Thymus (tissue), 11 donors: ENCODE measurements at regions not wholly inside any gene's neighbourhood (a gene's known extent, or its start where the extent isn't known, plus 50 kb on each side); places are given as distances from the start of the nearest gene placed in this dataset.
"Not testable (repeated sequence)": the region's sequence is repeated elsewhere in the genome, so short reads cannot be mapped to it uniquely, and the experiment has no call there.

Experiments
- DNase-seq, 9 donors: peaks; one replicate each; pipeline ENCODE4 v3.0.0-alpha.2; 2013; ENCODE audit warnings: low spot score in 9 of 9, low read depth in 6 of 9, missing footprints in 1 of 9
- H3K27ac ChIP-seq, 2 donors: one replicate each; pipeline ENCODE4 v1.5.1; 2013; ENCODE audit warnings: control low read depth in 1 of 2, low read depth in 1 of 2, low read length in 1 of 2, mild to moderate bottlenecking in 1 of 2, moderate library complexity in 1 of 2
- H3K27me3 ChIP-seq, 2 donors: one replicate each; pipeline ENCODE4 v1.5.1; 2013; ENCODE audit warnings: low read length in 1 of 2; ENCODE audit not compliant: control insufficient read depth in 2 of 2, insufficient read depth in 1 of 2
- H3K36me3 ChIP-seq, 2 donors: one replicate each; pipeline ENCODE4 v1.5.1; 2013; ENCODE audit warnings: low read length in 1 of 2, mild to moderate bottlenecking in 1 of 2, moderate library complexity in 1 of 2; ENCODE audit not compliant: control insufficient read depth in 2 of 2, insufficient read depth in 2 of 2
- H3K4me1 ChIP-seq, 2 donors: one replicate each; pipeline ENCODE4 v1.5.1; 2013; ENCODE audit warnings: low read length in 2 of 2; ENCODE audit not compliant: control insufficient read depth in 2 of 2, insufficient read depth in 2 of 2
- H3K4me3 ChIP-seq, 2 donors: one replicate each; pipeline ENCODE4 v1.5.1; 2013; ENCODE audit warnings: low read length in 2 of 2, control low read depth in 1 of 2, mild to moderate bottlenecking in 1 of 2
- H3K9me3 ChIP-seq, 2 donors: one replicate each; pipeline ENCODE4 v1.5.1; 2013; ENCODE audit warnings: low read length in 1 of 2, mild to moderate bottlenecking in 1 of 2; ENCODE audit not compliant: control insufficient read depth in 2 of 2, insufficient read depth in 1 of 2
- WGBS: extraction: QIAGEN DNeasy Blood & Tissue Kit; methylation state at CpG from one replicate; pipeline ENCODE4 v1.1.7; 2013; 5-methylcytosine and 5-hydroxymethylcytosine counted together
- donor health status: healthy.

DNA sequence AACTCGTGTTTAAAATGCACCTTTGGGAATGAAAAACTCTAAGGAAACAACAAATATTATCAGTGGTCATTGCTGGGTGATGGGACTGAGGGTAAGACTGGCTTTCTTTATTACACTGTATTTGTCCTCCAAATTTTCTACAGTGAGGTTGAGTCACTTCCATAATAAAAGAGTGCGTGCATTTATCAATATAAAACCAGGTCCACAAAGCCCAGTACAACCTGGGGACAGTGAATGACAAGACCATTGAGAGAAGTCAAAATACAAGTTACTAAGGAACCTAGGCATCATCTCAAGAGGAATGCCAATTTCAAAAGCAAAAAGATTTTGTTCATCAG lies 76.4 kb downstream of the MAGED4 start:
- no peaks in the 10 kb centered on the region for H3K9me3 ChIP-seq
- H3K4me1 ChIP-seq = peaks cover 0 to 11% of the 10 kb centered on the region in 2 donors
- H3K36me3 ChIP-seq = no peaks in the 10 kb centered on the region
- no peaks in the 10 kb centered on the region for H3K27me3 ChIP-seq
- peak overlapping the region in 1 of 2 donors; percentile 60 for H3K4me3 ChIP-seq
- 27% methylated on average over 2 of the region's 2 CpGs for WGBS
- peak overlapping the region in 1 of 2 donors; percentile 86 for H3K27ac ChIP-seq
- DNase-seq = no peak

DNA sequence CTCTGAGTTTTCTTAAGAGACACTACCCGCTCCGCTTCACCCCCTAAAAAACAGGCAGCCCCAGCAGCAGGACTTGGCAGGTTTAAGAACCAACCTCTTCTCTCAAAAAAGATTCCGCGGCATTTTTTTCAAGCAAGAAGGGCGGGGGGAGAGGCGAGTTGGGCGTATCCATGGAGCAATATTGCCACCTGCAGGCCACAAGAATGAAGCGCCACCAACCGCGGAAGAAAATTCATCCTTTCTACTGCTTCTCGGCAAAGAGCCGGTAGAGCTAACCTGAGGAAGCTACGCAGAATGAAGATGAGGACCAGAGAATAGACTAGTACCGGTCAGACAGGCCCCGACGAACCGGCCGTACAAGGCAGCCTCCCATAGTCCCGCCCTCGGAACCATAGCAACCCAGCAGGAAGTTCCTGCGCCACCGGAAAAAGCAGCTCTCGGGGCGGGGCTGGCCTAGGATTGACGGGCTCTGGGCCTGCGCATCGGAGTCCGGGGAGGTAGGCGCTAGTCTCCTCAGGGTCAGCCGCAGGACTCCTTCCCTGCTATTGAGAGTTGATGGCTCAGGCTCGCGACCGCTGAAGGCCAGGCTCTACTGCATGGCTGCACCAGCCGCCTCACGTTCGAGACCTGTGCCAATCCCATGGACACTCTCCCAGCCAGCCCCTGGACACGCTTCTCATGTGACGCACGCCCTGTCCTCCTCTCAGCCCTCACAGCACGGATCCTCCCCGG lies 76.9 kb downstream of the MAGED4 start:
- under 1% methylated on average over 41 of the region's 41 CpGs for WGBS
- H3K27ac ChIP-seq = peak overlapping the region; percentile 86 to 93
- no peaks in the 10 kb centered on the region for H3K27me3 ChIP-seq
- H3K4me1 ChIP-seq = peaks cover 0 to 11% of the 10 kb centered on the region in 2 donors
- peak; percentile 50 to 95 (median 81) for DNase-seq
- no peaks in the 10 kb centered on the region for H3K36me3 ChIP-seq
- H3K9me3 ChIP-seq = no peaks in the 10 kb centered on the region
- H3K4me3 ChIP-seq = peak overlapping the region; percentile 60 to 63

DNA sequence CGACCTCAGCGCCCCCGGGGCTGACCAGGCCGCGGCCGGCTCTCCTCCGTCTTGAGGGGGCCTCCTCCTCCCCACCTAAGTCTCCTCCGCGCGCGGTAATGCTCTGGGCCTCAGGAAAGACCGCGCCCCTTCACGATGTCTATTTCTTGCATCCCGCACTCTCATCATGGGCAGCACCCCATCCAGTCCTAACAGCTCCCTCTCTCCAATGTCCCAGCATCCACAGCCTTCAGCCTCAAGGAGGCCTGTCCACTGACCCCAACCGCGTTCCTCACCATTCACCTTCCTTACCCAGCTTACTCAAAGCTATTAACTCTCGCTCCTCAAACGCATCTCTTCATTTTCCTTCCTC lies 77.5 kb downstream of the MAGED4 start:
- WGBS = 10% methylated on average over 19 of the region's 19 CpGs
- Histone ChIP-seq H3K4me1 (peaks cover 0 to 11% of the 10 kb centered on the region in 2 donors), H3K36me3 (no peaks in the 10 kb centered on the region), H3K9me3 (no peaks in the 10 kb centered on the region), H3K27ac (peak overlapping the region; percentile 83 to 86), H3K27me3 (no peaks in the 10 kb centered on the region), H3K4me3 (peak overlapping the region; percentile 60 to 63)
- peak in 2 of 9 donors; percentile 0 to 6 for DNase-seq

DNA sequence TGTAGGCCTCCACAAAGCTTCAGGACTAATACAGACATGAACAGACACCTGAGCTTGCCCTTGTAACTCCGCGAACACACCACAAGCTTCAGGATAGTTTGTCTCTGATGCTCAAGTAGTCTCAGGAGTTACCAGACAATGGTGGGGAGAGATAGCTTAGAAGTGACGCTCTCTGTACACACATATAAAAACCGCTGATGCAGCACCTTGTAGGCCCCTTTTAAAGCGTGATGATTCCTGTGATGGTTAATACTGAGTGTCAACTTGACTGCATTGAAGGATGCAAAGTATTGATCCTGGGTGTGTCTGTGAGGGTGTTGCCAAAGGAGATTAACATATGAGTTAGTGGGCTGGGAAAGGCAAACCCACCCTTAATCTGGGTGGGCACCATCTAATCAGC lies 78.7 kb downstream of the MAGED4 start:
- DNase-seq = no peak
- no peaks in the 10 kb centered on the region for H3K36me3 ChIP-seq
- H3K9me3 ChIP-seq = no peaks in the 10 kb centered on the region
- H3K4me1 ChIP-seq = peaks cover 0 to 11% of the 10 kb centered on the region in 2 donors
- H3K4me3 ChIP-seq = no peak overlapping the region
- no peaks in the 10 kb centered on the region for H3K27me3 ChIP-seq
- 98% methylated on average over 5 of the region's 5 CpGs for WGBS
- H3K27ac ChIP-seq = no peak overlapping the region

DNA sequence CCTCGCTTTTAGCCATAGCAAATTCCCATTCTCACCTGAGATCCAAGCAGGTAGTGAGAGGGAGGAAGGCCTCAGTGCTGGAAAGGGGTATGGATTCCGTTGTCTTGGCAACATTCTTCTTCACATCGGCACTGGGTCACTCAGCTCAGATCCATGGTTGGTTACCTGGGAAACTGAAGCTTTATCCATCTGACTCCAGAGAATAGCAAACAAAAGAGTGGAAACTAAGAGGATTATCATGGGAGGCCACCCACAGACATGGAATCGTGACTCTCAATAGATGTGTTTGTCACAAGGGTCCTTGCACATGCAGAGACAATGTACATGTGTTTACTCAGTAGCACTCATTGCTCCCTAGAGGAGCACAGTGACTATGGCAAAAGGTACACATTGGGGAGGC lies 81.0 kb downstream of the MAGED4 start:
- no peak overlapping the region for H3K4me3 ChIP-seq

DNA sequence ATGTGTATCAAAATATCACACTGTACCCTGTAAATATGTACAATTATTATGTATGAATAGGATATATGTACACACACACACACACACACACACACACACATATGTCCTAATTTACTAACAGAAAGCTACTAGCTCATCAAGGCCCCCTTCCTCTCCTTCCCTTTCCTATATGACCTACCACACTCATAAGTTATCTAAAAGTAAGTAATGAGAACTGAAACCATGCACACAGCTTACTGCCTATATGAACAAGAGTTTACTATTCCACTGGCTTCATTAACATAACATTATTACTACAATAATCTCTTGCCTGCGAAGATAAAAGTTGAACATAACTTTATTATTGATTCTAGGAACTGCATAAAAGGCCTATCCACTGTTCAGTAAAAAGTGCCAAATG lies 83.8 kb downstream of the MAGED4 start:
- 98% methylated on average over 1 of the region's 1 CpG for WGBS
- not testable (repeated sequence) for H3K27ac ChIP-seq, H3K4me3 ChIP-seq, DNase-seq, H3K9me3 ChIP-seq, H3K4me1 ChIP-seq, H3K27me3 ChIP-seq, H3K36me3 ChIP-seq

More for the DNA sequence above, 81.0 kb downstream of the MAGED4 start:
- Histone ChIP-seq H3K27me3 (no peaks in the 10 kb centered on the region), H3K9me3 (no peaks in the 10 kb centered on the region), H3K4me1 (peaks cover 0 to 11% of the 10 kb centered on the region in 2 donors), H3K27ac (no peak overlapping the region), H3K36me3 (no peaks in the 10 kb centered on the region)
- WGBS = 91% methylated on average over 4 of the region's 4 CpGs
- no peak for DNase-seq

DNA sequence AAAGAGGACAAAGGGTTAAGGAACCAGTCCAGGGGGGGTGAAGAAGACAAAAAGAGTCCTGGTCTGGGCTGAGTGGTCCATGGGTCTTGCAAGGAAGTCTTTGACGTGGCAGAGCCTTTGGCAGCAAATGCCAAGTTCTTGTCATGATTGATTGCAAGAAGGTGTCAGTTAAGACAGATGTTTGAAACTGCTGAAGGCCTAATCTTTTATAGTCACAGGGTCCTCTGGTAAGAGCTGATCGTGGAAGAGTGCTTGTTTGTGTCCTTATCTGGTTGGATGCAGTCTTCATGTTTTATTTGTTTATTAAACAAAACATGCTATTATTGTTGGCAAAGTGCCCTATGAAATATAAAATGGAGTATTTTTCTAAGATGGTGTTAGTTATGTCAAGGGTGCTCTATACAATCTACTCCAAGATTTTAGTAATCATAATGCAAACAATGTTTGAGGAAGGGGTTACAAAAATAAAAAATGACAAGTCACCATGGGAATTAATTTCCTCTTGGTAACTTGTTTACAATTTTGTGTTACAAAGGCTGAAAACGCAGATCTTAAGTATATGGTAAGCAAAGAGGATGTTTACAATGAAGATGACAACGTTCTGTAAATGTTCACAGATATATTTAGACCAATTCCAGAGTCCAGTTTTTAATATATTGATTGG lies 85.9 kb downstream of the MAGED4 start:
- no peak for DNase-seq
- Histone ChIP-seq H3K4me3 (no peak overlapping the region), H3K9me3 (no peaks in the 10 kb centered on the region), H3K36me3 (no peaks in the 10 kb centered on the region), H3K27me3 (no peaks in the 10 kb centered on the region), H3K27ac (no peak overlapping the region), H3K4me1 (no peaks in the 10 kb centered on the region)
- WGBS = 58% methylated on average over 4 of the region's 4 CpGs

DNA sequence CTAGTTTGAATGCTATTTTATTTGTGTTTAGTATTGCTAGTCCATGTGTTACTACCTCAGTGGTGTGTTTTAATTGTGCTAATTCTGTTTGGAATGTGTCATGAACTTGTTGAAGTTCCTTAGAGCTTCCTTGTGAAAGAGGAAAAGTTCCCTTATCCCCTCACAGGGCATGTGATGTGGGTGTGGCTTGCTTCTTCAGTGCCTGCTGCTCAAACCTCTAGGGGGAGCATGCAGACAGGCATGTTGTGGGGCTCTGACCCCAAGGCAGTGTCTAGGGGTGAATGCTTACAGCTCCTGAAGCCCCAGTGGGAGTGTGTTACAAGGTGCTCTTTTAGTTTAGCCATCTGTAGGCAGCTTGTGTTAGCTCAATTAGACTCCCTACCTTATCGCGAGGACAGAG lies 86.5 kb downstream of the MAGED4 start:
- H3K4me1 ChIP-seq = no peaks in the 10 kb centered on the region
- no peaks in the 10 kb centered on the region for H3K9me3 ChIP-seq
- no peak overlapping the region for H3K27ac ChIP-seq
- DNase-seq = peak in 2 of 9 donors; percentile 16 to 32
- no peaks in the 10 kb centered on the region for H3K27me3 ChIP-seq
- WGBS = 79% methylated on average over 2 of the region's 2 CpGs
- no peak overlapping the region for H3K4me3 ChIP-seq
- no peaks in the 10 kb centered on the region for H3K36me3 ChIP-seq

DNA sequence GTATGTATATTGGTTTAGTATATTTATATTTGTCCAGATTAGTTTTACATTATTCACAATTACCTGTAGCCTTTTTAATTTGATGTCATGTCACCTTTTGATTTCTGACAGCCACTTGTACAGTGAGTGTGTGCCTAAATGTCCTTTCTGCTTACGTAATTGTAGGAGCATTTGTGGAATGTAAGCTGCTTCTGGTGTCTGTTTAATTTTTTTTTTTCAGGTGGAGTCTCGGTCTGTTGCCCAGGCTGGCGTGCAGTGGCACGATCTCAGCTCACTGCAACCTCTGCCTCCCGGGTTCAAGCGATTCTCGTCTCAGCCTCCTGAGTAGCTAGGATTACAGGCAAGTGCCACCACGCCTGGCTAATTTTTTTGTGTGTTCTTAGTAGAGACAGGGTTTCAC lies 91.2 kb upstream of the XAGE2 start:
- no peak for DNase-seq
- Histone ChIP-seq H3K9me3 (no peaks in the 10 kb centered on the region), H3K27me3 (no peaks in the 10 kb centered on the region), H3K36me3 (no peaks in the 10 kb centered on the region), H3K4me3 (no peak overlapping the region), H3K27ac (no peak overlapping the region), H3K4me1 (no peaks in the 10 kb centered on the region)
- WGBS = 97% methylated on average over 8 of the region's 8 CpGs
